VCaP (cell line): ENCODE measurements at regions not wholly inside any gene's neighbourhood (a gene's known extent, or its start where the extent isn't known, plus 50 kb on each side); places are given as distances from the start of the nearest gene placed in this dataset.

Experiments used
- H3K27ac ChIP-seq: fragments of 450-650 bp; 2 replicates; pipeline ENCODE4 v1.5.1; 2017
- CTCF ChIP-seq: fragments of 450-650 bp; conservative IDR thresholded peaks from 2 replicates; pipeline ENCODE4 v1.5.1; 2017; ENCODE audit warnings: mild to moderate bottlenecking, moderate library complexity

- TF ChIP-seq CTCF, result no peak
- H3K27ac ChIP-seq, result no peak overlapping the region
Observed at GRCh38 chr11:57087991-57088390, 93.8 kb upstream of the LRRC55 start.

- no peak overlapping the region for H3K27ac ChIP-seq
- no peak for TF ChIP-seq CTCF
Observed at GRCh38 chr11:57092028-57092698, 89.6 kb upstream of the LRRC55 start.

GRCh38 chr11:57094181-57094935 lies 87.4 kb upstream of the LRRC55 start:
- no peak overlapping the region for H3K27ac ChIP-seq
- TF ChIP-seq CTCF, result no peak

GRCh38 chr11:57095417-57095816 lies 86.3 kb upstream of the LRRC55 start:
- TF ChIP-seq CTCF, result no peak

GRCh38 chr11:57095896-57096295 lies 85.9 kb upstream of the LRRC55 start:
- TF ChIP-seq CTCF, result no peak

More at GRCh38 chr11:57095417-57095816, 86.3 kb upstream of the LRRC55 start:
- no peak overlapping the region for H3K27ac ChIP-seq

GRCh38 chr11:57097149-57097548 lies 84.6 kb upstream of the LRRC55 start:
- TF ChIP-seq CTCF, result no peak
- no peak overlapping the region for H3K27ac ChIP-seq

More at GRCh38 chr11:57095896-57096295, 85.9 kb upstream of the LRRC55 start:
- no peak overlapping the region for H3K27ac ChIP-seq

- no peak overlapping the region for H3K27ac ChIP-seq
- TF ChIP-seq CTCF, result no peak
Observed at GRCh38 chr11:57098191-57098590, 83.6 kb upstream of the LRRC55 start.
